ENCODE measurements at regions not wholly inside any gene's neighbourhood (a gene's known extent, or its start where the extent isn't known, plus 50 kb on each side); places are given as distances from the start of the nearest gene placed in this dataset.
A peak's percentile ranks its signal among the peaks of the same experiment; 100 is the strongest.
"Not testable (repeated sequence)": the region's sequence is repeated elsewhere in the genome, so short reads cannot be mapped to it uniquely, and the experiment has no call there.

GRCh38 chr3:177338697-177339219 lies 141.5 kb upstream of the TBL1XR1 start:
- no peak for DNase-seq (ENCODE audit: low read depth, low spot score)

GRCh38 chr3:177339220-177339703 lies 142.0 kb upstream of the TBL1XR1 start:
- not testable (repeated sequence) for DNase-seq (ENCODE audit: low read depth, low spot score)

- no peak for DNase-seq (ENCODE audit: low read depth, low spot score)
Observed at GRCh38 chr3:177340243-177340830, 143.1 kb upstream of the TBL1XR1 start.

GRCh38 chr3:177341736-177342419 lies 144.6 kb upstream of the TBL1XR1 start:
- no peak for DNase-seq (ENCODE audit: low read depth, low spot score)

GRCh38 chr3:177343122-177343625 lies 145.9 kb upstream of the TBL1XR1 start:
- no peak for DNase-seq (ENCODE audit: low read depth, low spot score)

- peak; percentile 52 for DNase-seq (ENCODE audit: low read depth, low spot score)
Observed at GRCh38 chr3:177345049-177345972, 148.0 kb upstream of the TBL1XR1 start.

GRCh38 chr3:177345973-177346503 lies 148.8 kb upstream of the TBL1XR1 start:
- DNase-seq (ENCODE audit: low read depth, low spot score): no peak

- DNase-seq (ENCODE audit: low read depth, low spot score): no peak
Observed at GRCh38 chr3:177346878-177347277, 149.6 kb upstream of the TBL1XR1 start.

- DNase-seq (ENCODE audit: low read depth, low spot score): no peak
Observed at GRCh38 chr3:177347611-177348010, 150.3 kb upstream of the TBL1XR1 start.

GRCh38 chr3:177348974-177349373 lies 151.7 kb upstream of the TBL1XR1 start:
- DNase-seq (ENCODE audit: low read depth, low spot score): no peak

GRCh38 chr3:177349384-177349783 lies 152.1 kb upstream of the TBL1XR1 start:
- no peak for DNase-seq (ENCODE audit: low read depth, low spot score)

GRCh38 chr3:177350121-177350520 lies 152.8 kb upstream of the TBL1XR1 start:
- DNase-seq (ENCODE audit: low read depth, low spot score): no peak

GRCh38 chr3:177351206-177351605 lies 153.9 kb upstream of the TBL1XR1 start:
- no peak for DNase-seq (ENCODE audit: low read depth, low spot score)

GRCh38 chr3:177351757-177352158 lies 154.5 kb upstream of the TBL1XR1 start:
- DNase-seq (ENCODE audit: low read depth, low spot score): no peak

- no peak for DNase-seq (ENCODE audit: low read depth, low spot score)
Observed at GRCh38 chr3:177352424-177352823, 155.1 kb upstream of the TBL1XR1 start.

GRCh38 chr3:177353140-177353539 lies 155.9 kb upstream of the TBL1XR1 start:
- DNase-seq (ENCODE audit: low read depth, low spot score): no peak

GRCh38 chr3:177353879-177354278 lies 156.6 kb upstream of the TBL1XR1 start:
- DNase-seq (ENCODE audit: low read depth, low spot score): not testable (repeated sequence)

- no peak for DNase-seq (ENCODE audit: low read depth, low spot score)
Observed at GRCh38 chr3:177354466-177354865, 157.2 kb upstream of the TBL1XR1 start.

GRCh38 chr3:177356113-177356512 lies 158.8 kb upstream of the TBL1XR1 start:
- DNase-seq (ENCODE audit: low read depth, low spot score): no peak

GRCh38 chr3:177356952-177357351 lies 159.7 kb upstream of the TBL1XR1 start:
- DNase-seq (ENCODE audit: low read depth, low spot score): no peak

- no peak for DNase-seq (ENCODE audit: low read depth, low spot score)
Observed at GRCh38 chr3:177357352-177358090, 160.2 kb upstream of the TBL1XR1 start.
